ENCODE measurements at regions not wholly inside any gene's neighbourhood (a gene's known extent, or its start where the extent isn't known, plus 50 kb on each side); places are given as distances from the start of the nearest gene placed in this dataset.

DNA sequence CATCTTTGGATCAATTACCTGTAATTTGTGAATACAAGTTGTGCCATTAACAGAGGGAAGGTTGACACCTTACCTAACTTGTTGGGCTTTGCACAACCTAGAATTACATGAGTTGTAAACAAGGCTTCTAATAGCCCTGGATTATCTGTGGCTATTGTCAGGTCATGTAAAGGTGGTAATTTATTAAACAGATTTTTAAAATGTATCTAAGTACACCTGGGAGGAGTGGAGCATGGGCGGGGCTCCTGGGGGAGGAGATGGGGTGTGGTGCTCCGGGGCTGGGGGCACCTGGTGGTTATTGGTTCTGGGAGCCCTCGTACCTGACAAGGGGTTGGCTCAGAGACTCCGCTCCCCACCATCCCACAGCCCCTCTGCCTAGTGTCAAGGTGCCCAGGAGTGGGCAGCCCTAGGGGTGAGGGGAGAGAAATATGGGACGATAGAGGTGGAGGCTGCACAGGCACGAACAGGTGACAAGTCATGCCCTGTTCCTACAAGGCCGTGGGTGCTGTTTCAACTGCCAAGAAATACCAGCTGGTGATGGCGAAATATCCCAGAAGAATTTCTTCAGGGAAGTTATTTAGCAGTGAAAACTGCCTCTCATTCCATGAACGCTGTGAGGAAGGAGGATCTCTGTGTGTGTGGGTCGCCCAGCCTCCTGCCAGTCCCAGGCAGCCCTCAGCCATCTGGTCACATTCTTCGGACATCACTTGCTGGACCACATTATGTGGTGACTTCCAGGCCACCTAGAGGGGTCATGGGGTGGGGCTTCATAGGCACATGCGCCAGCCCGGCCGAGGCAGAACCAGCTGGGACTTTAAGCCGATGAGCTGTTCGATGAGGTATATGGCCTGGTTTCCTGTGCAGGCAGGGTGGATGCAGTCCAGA lies 55.5 kb upstream of the IRX3 start:
- no peak for TF ChIP-seq ZNF274 (IDR thresholded peaks at IDR 0.05; ENCODE audit: low read depth, low read length)
- no peak for TF ChIP-seq YY1 (IDR thresholded peaks at IDR 0.05; ENCODE audit: insufficient read depth, insufficient read length)

Data from NT2/D1 (cell line).